Stimulated activated CD8-positive, alpha-beta memory T cell treated with anti-CD3 and anti-CD28 coated beads, Interleukin-4, amount 100 ng/mL, for 1 hour (primary cell): ENCODE measurements at regions not wholly inside any gene's neighbourhood (a gene's known extent, or its start where the extent isn't known, plus 50 kb on each side); places are given as distances from the start of the nearest gene placed in this dataset.

Source experiments
- DNase-seq, 2 donors: peaks; one replicate each; pipeline ENCODE4 v3.0.0-alpha.2; 2020; ENCODE audit warnings: low read depth in 2 of 2, low spot score in 1 of 2

GRCh38 chr11:127890030-127890615, 697.2 kb downstream of the ETS1 start:
- no peak for DNase-seq

- no peak for DNase-seq
These were observed 699.0 kb downstream of the ETS1 start for GRCh38 chr11:127888386-127888785.

GRCh38 chr11:127875131-127875530, 712.2 kb downstream of the ETS1 start:
- DNase-seq = no peak

- DNase-seq = no peak
These were observed 713.9 kb downstream of the ETS1 start for GRCh38 chr11:127873478-127873877.

- DNase-seq = no peak
These were observed 721.2 kb downstream of the ETS1 start for GRCh38 chr11:127866109-127866508.

GRCh38 chr11:127864861-127865260, 722.5 kb downstream of the ETS1 start:
- DNase-seq = no peak

- DNase-seq = no peak
These were observed 725.0 kb downstream of the ETS1 start for GRCh38 chr11:127862406-127862805.

- no peak for DNase-seq
These were observed 727.4 kb downstream of the ETS1 start for GRCh38 chr11:127859941-127860354.

- DNase-seq = no peak
These were observed 742.5 kb downstream of the ETS1 start for GRCh38 chr11:127844876-127845275.

GRCh38 chr11:127843483-127844396, 743.6 kb downstream of the ETS1 start:
- DNase-seq = peak; percentile 20 to 25

GRCh38 chr11:127825183-127825582, 762.2 kb downstream of the ETS1 start:
- DNase-seq = no peak

- DNase-seq = no peak
These were observed 768.7 kb downstream of the ETS1 start for GRCh38 chr11:127818625-127819024.

- DNase-seq = no peak
These were observed 770.4 kb downstream of the ETS1 start for GRCh38 chr11:127816962-127817361.

- no peak for DNase-seq
These were observed 772.0 kb downstream of the ETS1 start for GRCh38 chr11:127815331-127815730.

- DNase-seq = no peak
These were observed 780.9 kb downstream of the ETS1 start for GRCh38 chr11:127806501-127806900.

GRCh38 chr11:127805771-127806170, 781.6 kb downstream of the ETS1 start:
- no peak for DNase-seq

GRCh38 chr11:127804747-127805400, 782.5 kb downstream of the ETS1 start:
- no peak for DNase-seq

GRCh38 chr11:127803755-127804154, 783.6 kb downstream of the ETS1 start:
- DNase-seq = no peak

- DNase-seq = no peak
These were observed 786.2 kb downstream of the ETS1 start for GRCh38 chr11:127800989-127801688.

- no peak for DNase-seq
These were observed 792.0 kb downstream of the ETS1 start for GRCh38 chr11:127795326-127795725.

- no peak for DNase-seq
These were observed 791.3 kb upstream of the KIRREL3 start for GRCh38 chr11:127791844-127792243.
